ENCODE measurements at regions not wholly inside any gene's neighbourhood (a gene's known extent, or its start where the extent isn't known, plus 50 kb on each side); places are given as distances from the start of the nearest gene placed in this dataset.

DNA sequence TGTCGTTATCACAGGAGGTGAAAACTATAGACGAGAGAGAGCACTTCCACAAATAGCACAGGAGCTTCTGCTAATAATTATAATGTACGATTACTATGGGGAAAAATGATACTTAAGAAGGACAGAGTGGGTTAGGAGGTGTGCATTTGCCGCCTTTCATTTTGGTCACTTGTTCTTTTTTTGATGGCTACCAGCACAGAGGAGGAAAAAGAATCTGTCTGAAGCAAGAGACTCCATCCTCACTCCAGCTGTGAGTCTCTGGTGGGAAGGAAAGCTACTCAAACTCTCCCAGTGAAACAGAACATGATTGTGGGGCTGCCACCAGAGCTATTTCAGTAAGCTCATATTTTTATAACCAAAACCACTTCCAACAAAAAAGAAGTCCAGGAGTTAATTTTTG is 270.4 kb upstream of the TMEM161B start:
- DNase-seq (ENCODE audit: low read depth): no peak
- TF ChIP-seq, protein P1, sequence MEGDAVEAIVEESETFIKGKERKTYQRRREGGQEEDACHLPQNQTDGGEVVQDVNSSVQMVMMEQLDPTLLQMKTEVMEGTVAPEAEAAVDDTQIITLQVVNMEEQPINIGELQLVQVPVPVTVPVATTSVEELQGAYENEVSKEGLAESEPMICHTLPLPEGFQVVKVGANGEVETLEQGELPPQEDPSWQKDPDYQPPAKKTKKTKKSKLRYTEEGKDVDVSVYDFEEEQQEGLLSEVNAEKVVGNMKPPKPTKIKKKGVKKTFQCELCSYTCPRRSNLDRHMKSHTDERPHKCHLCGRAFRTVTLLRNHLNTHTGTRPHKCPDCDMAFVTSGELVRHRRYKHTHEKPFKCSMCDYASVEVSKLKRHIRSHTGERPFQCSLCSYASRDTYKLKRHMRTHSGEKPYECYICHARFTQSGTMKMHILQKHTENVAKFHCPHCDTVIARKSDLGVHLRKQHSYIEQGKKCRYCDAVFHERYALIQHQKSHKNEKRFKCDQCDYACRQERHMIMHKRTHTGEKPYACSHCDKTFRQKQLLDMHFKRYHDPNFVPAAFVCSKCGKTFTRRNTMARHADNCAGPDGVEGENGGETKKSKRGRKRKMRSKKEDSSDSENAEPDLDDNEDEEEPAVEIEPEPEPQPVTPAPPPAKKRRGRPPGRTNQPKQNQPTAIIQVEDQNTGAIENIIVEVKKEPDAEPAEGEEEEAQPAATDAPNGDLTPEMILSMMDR (IDR thresholded peaks at IDR 0.05; ENCODE audit: insufficient read depth, low read depth, low read length): no peak
- no peak overlapping the region for H3K4me3 ChIP-seq (ENCODE audit: low read depth, low read length)

DNA sequence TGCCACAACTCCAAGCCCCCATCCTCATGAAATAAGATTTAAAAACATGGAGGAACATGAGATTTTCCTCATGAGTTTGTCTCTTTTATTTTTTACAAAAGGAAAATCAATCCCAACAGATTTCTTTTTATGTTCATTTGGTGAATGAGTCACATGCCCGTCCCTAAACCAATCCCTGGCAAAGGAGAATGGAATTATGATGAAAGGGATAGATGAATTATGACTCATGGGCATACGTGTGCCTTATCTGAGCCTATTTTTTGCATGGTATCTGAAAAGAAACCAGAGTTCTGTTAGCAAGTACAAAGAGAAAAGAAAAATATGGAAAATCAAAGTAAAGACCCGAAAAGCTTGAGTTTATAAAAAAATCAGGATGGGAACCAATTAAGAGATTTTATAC is 267.5 kb upstream of the TMEM161B start:
- TF ChIP-seq, protein P1 (IDR thresholded peaks at IDR 0.05; ENCODE audit: insufficient read depth, low read depth, low read length): no peak
- no peak for DNase-seq (ENCODE audit: low read depth)

DNA sequence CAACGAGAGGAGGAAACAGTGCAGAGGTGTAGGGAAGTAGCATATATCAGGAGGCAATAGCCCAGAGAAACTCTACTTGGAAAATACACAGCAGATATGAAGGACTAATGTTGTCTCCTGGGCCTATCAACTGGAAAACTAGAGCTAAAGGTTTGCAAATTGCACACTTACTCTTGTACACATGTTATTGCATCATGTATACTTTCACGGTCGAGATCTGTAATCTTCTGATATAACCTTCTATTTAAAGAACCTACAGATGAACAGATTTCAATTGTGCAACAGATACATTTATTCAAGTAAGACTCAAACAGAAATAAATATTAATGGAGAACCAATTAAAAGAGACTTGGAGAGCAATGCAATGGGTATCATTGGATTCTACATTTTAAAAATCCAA is 256.3 kb upstream of the TMEM161B start:
- no peak overlapping the region for H3K4me3 ChIP-seq (ENCODE audit: low read depth, low read length)
- TF ChIP-seq, protein P1 (IDR thresholded peaks at IDR 0.05; ENCODE audit: insufficient read depth, low read depth, low read length): no peak
- DNase-seq (ENCODE audit: low read depth): no peak

More for the DNA sequence above, 267.5 kb upstream of the TMEM161B start:
- no peak overlapping the region for H3K4me3 ChIP-seq (ENCODE audit: low read depth, low read length)

DNA sequence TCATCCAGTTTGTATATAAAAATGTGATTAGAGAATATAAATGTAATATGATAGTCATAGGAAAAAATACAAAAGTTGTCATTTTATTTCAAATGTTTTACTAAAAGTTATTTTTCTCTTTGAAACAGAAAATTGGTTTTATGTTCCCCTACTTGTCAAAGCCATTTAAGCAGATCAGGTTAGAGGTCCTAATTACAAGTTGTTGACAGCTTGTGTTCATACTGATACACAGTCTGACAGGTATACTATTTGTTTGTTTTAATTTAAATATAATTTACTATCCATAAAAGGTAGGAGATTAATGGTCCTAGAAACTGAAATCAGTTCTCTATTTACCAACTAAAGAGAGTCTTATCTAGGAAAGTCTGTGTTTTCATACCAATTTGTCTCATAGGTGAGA is 250.4 kb upstream of the TMEM161B start:
- no peak overlapping the region for H3K4me3 ChIP-seq (ENCODE audit: low read depth, low read length)
- TF ChIP-seq, protein P1 (IDR thresholded peaks at IDR 0.05; ENCODE audit: insufficient read depth, low read depth, low read length): no peak
- DNase-seq (ENCODE audit: low read depth): no peak

DNA sequence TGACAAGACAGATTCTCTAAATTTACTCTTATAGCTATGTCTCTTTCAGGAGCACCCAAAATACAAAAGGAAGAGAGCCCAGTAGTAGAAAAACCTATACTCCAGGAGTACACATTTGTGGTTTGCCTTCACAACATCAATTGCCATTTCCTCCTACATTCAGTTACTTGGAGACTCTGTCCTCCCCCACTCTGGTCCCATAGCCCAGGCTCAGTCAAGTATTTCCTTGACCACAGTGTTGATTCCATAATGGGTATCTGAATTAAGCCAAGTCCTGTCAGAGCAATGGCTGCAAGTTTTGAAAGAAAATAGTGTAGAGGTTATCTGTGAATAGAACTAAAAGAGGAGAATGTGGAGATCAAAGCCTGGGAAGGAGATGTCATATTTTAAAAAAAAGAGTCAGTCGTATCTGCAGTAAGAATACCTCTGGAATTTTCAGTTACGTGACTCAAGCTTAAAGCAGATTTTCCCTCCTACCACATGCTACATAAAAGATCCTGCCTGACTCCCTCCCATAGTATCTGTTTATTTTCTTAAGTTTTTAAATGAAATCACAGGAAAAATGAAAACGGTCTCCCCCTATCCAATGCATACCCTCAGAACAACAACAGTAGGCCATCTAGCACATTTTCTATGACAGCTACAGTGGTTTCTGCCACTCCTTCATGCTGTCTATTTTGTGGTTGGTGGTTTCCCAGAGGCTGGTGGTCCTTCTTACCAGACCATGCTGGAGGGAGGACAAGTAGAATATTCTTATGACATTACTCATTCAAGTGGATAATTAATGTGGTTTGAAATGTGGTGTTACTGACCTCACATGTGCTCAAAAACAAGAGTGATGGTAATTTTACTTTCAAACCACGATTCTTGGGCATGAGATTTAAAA is 249.7 kb upstream of the TMEM161B start:
- no peak for DNase-seq (ENCODE audit: low read depth)
- TF ChIP-seq, protein P1 (IDR thresholded peaks at IDR 0.05; ENCODE audit: insufficient read depth, low read depth, low read length): no peak
- H3K4me3 ChIP-seq (ENCODE audit: low read depth, low read length): no peak overlapping the region

DNA sequence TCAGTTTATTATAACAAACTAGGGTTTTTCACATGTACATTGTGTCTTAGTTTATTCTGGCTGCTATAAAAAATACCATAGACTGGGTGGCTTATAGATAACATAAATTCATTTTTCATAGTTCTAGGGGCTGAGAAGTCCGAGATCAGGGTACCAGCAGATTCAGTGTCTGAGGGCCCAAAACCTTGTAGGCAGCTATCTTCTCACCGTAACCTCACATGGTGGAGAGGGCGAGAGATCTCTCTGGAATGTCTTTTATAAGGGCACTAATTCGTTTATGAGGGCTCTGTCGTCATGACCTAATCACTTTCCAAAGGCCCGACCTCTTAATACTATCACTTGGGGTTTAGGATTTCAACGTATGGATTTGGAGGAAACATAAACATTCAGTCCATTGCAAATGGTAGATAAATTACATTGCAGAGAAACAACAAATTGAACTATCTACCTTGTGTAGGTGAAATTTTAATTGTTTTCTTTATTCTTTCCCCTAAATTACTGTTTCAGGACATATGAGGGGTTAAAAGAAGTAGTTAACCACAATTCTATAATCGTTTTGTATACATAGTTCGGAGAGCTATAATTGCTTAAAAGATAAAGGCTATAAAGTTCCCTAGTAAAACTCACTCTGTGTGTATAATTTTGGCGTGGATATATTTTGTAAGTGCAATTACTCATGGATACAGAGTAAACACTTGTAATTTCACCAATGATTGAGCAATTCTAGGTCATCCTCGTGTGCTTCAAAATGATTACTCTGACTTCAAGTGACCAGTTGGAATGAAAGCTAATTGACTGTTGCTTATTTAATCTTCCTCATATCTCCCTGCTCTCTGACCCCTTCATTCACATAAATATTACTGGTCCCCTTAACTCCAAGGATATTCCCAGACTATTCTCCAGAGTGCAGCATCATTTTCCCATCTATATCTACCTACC is 247.5 kb upstream of the TMEM161B start:
- DNase-seq (ENCODE audit: low read depth): peak; percentile 43
- TF ChIP-seq, protein P1 (IDR thresholded peaks at IDR 0.05; ENCODE audit: insufficient read depth, low read depth, low read length): no peak
- H3K4me3 ChIP-seq (ENCODE audit: low read depth, low read length): no peak overlapping the region

All from fibroblast of villous mesenchyme (primary cell).